HT-29 (cell line): ENCODE measurements at regions not wholly inside any gene's neighbourhood (a gene's known extent, or its start where the extent isn't known, plus 50 kb on each side); places are given as distances from the start of the nearest gene placed in this dataset. TPM values are rescaled to one million over a fixed set of nuclear protein-coding genes. Genes with fewer than 3 reads are reported as not detected.

Experiments
- small RNA-seq: library from RNA; depleted of rRNA; stranded (forward); fragments of <200 nt; gene quantifications from one replicate; pipeline ENCODE3, GENCODE V24; 2014

Small RNA genes in the stretch of these regions (small RNA-seq; reads per million reads assigned to genes)
- not detected for gene MIR1302-6
